ENCODE measurements at regions not wholly inside any gene's neighbourhood (a gene's known extent, or its start where the extent isn't known, plus 50 kb on each side); places are given as distances from the start of the nearest gene placed in this dataset.

DNA sequence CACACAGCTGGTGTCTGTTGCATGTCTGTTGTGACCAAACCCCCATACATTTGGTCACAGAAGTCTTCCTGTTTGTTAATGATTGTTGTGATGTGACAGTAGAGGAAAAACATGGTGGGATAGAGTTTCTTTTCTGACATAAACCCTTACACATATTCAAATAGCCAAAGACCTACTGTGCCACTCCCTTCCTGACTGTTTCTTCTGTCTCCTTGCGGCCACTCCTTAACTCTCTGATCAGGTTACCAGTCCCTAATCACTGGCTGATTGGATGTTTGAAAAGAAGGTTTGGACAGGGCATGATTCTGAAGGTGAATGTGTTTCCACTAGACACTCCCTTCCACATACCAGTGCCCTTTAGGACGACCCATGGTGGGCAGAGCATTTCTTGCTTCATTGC lies 101.2 kb downstream of the SCP2D1 start:
- H3K36me3 ChIP-seq (ENCODE audit: control insufficient read depth, insufficient read depth, low read length), result no peaks in the 10 kb centered on the region
- WGBS, 2 experiments (ENCODE audit: insufficient coverage in 2 of 2), result no CpG with 5 or more reads among the region's 2 CpGs
- no peaks in the 10 kb centered on the region for H3K9me3 ChIP-seq (ENCODE audit: control insufficient read depth, low read length)

GRCh38 chr20:18916886-18917750 lies 103.5 kb downstream of the SCP2D1 start:
- H3K4me1 ChIP-seq (ENCODE audit: control insufficient read depth, insufficient read depth, low read length, poor library complexity, severe bottlenecking), result no peaks in the 10 kb centered on the region
- no peak overlapping the region for H3K4me3 ChIP-seq (ENCODE audit: extremely low read depth, insufficient read depth, low read length, poor library complexity, severe bottlenecking)
- H3K9me3 ChIP-seq (ENCODE audit: control insufficient read depth, low read length), result no peaks in the 10 kb centered on the region
- 57 to 100% methylated on average over 1 to 2 of the region's 6 CpGs for WGBS, 2 experiments (ENCODE audit: insufficient coverage in 2 of 2)
- H3K36me3 ChIP-seq (ENCODE audit: control insufficient read depth, insufficient read depth, low read length), result no peaks in the 10 kb centered on the region
- peak overlapping the region; percentile 36 for H3K27ac ChIP-seq (ENCODE audit: low read depth, low read length, severe bottlenecking)

More for the DNA sequence above, 101.2 kb downstream of the SCP2D1 start:
- Histone ChIP-seq H3K27ac (ENCODE audit: low read depth, low read length, severe bottlenecking) (no peak overlapping the region), H3K4me1 (ENCODE audit: control insufficient read depth, insufficient read depth, low read length, poor library complexity, severe bottlenecking) (no peaks in the 10 kb centered on the region), H3K4me3 (ENCODE audit: extremely low read depth, insufficient read depth, low read length, poor library complexity, severe bottlenecking) (no peak overlapping the region)

GRCh38 chr20:18919996-18920395 lies 106.4 kb downstream of the SCP2D1 start:
- Histone ChIP-seq H3K27ac (ENCODE audit: low read depth, low read length, severe bottlenecking) (no peak overlapping the region), H3K36me3 (ENCODE audit: control insufficient read depth, insufficient read depth, low read length) (no peaks in the 10 kb centered on the region), H3K4me1 (ENCODE audit: control insufficient read depth, insufficient read depth, low read length, poor library complexity, severe bottlenecking) (no peaks in the 10 kb centered on the region), H3K9me3 (ENCODE audit: control insufficient read depth, low read length) (no peaks in the 10 kb centered on the region), H3K4me3 (ENCODE audit: extremely low read depth, insufficient read depth, low read length, poor library complexity, severe bottlenecking) (no peak overlapping the region)
- WGBS, 2 experiments (ENCODE audit: insufficient coverage in 2 of 2), result 82 to 89% methylated on average over 2 to 3 of the region's 3 CpGs

DNA sequence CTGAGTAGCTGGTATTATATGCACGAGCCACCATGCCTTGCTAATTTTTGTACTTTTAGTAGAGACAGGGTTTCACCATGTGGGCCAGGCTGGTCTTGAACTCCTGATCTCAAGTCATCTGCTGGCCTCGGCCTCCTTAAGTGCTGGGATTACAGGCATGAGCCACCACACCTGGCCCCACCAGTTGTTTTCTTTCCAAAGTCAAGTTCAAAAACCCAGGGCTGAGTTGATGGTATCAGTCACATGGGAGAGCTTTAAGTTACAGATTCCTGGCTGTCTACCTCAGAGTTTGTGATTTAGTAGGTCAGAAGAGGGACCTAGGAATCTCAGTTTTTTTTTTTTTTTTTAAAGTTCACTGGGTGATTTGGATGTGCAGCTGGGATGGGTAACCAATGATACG lies 107.7 kb downstream of the SCP2D1 start:
- no peaks in the 10 kb centered on the region for H3K4me1 ChIP-seq (ENCODE audit: control insufficient read depth, insufficient read depth, low read length, poor library complexity, severe bottlenecking)
- WGBS, 2 experiments (ENCODE audit: insufficient coverage in 2 of 2), result 80 to 83% methylated on average over 1 of the region's 3 CpGs
- no peaks in the 10 kb centered on the region for H3K9me3 ChIP-seq (ENCODE audit: control insufficient read depth, low read length)
- no peak overlapping the region for H3K27ac ChIP-seq (ENCODE audit: low read depth, low read length, severe bottlenecking)
- H3K36me3 ChIP-seq (ENCODE audit: control insufficient read depth, insufficient read depth, low read length), result no peaks in the 10 kb centered on the region
- no peak overlapping the region for H3K4me3 ChIP-seq (ENCODE audit: extremely low read depth, insufficient read depth, low read length, poor library complexity, severe bottlenecking)

DNA sequence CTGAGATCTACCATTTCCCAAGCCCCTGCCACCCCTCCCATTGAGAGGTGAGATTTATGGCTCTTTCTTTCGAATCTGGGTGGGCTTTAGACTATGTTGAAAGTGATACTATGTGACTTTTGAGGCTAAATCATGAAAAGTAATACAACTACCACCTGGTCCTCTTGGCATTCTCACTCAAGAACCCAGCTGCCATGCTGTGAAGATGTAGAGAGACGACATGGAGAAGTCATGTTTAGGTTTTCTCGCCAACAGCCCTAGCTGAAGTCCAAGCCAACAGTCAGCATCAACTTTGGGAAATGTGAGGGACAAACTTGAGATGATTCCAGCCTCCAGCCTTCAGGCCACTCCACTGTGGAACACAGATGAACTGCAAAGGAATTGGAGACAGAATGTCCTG lies 108.7 kb downstream of the SCP2D1 start:
- Histone ChIP-seq H3K4me3 (ENCODE audit: extremely low read depth, insufficient read depth, low read length, poor library complexity, severe bottlenecking) (no peak overlapping the region), H3K36me3 (ENCODE audit: control insufficient read depth, insufficient read depth, low read length) (no peaks in the 10 kb centered on the region), H3K9me3 (ENCODE audit: control insufficient read depth, low read length) (no peaks in the 10 kb centered on the region), H3K27ac (ENCODE audit: low read depth, low read length, severe bottlenecking) (no peak overlapping the region), H3K4me1 (ENCODE audit: control insufficient read depth, insufficient read depth, low read length, poor library complexity, severe bottlenecking) (no peaks in the 10 kb centered on the region)
- 54 to 100% methylated on average over 1 to 2 of the region's 3 CpGs for WGBS, 2 experiments (ENCODE audit: insufficient coverage in 2 of 2)

DNA sequence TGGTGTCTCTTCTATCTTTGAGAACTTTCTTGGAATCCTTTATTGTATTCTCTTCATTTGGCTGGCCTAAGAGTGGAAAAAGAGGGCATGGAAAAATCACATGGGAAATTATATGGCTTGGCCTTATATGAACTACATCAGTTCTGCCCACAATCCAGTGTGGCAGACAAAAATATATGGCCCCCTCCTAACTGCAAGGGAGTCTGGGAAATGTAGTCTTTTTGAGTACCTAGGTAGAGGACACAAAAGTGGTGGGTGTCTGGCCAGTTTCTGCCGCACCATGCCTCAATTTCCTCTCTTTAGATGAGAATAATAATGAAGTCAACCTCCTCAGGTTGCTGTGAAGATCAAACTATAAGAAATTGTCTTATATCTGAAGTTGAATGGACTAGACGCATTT lies 109.3 kb downstream of the SCP2D1 start:
- Histone ChIP-seq H3K27ac (ENCODE audit: low read depth, low read length, severe bottlenecking) (no peak overlapping the region), H3K36me3 (ENCODE audit: control insufficient read depth, insufficient read depth, low read length) (no peaks in the 10 kb centered on the region), H3K9me3 (ENCODE audit: control insufficient read depth, low read length) (no peaks in the 10 kb centered on the region), H3K4me3 (ENCODE audit: extremely low read depth, insufficient read depth, low read length, poor library complexity, severe bottlenecking) (no peak overlapping the region), H3K4me1 (ENCODE audit: control insufficient read depth, insufficient read depth, low read length, poor library complexity, severe bottlenecking) (no peaks in the 10 kb centered on the region)
- WGBS, 2 experiments (ENCODE audit: insufficient coverage in 2 of 2), result 100% methylated on average over 1 of the region's 2 CpGs; no CpG with 5 or more reads in 1 of the 2 experiments

GRCh38 chr20:18926965-18927364 lies 113.4 kb downstream of the SCP2D1 start:
- no peaks in the 10 kb centered on the region for H3K36me3 ChIP-seq (ENCODE audit: control insufficient read depth, insufficient read depth, low read length)
- no peak overlapping the region for H3K4me3 ChIP-seq (ENCODE audit: extremely low read depth, insufficient read depth, low read length, poor library complexity, severe bottlenecking)
- no peaks in the 10 kb centered on the region for H3K9me3 ChIP-seq (ENCODE audit: control insufficient read depth, low read length)
- H3K27ac ChIP-seq (ENCODE audit: low read depth, low read length, severe bottlenecking), result no peak overlapping the region
- H3K4me1 ChIP-seq (ENCODE audit: control insufficient read depth, insufficient read depth, low read length, poor library complexity, severe bottlenecking), result no peaks in the 10 kb centered on the region

GRCh38 chr20:18928626-18929025 lies 115.0 kb downstream of the SCP2D1 start:
- Histone ChIP-seq H3K36me3 (ENCODE audit: control insufficient read depth, insufficient read depth, low read length) (no peaks in the 10 kb centered on the region), H3K4me3 (ENCODE audit: extremely low read depth, insufficient read depth, low read length, poor library complexity, severe bottlenecking) (no peak overlapping the region), H3K4me1 (ENCODE audit: control insufficient read depth, insufficient read depth, low read length, poor library complexity, severe bottlenecking) (no peaks in the 10 kb centered on the region), H3K9me3 (ENCODE audit: control insufficient read depth, low read length) (no peaks in the 10 kb centered on the region), H3K27ac (ENCODE audit: low read depth, low read length, severe bottlenecking) (no peak overlapping the region)

DNA sequence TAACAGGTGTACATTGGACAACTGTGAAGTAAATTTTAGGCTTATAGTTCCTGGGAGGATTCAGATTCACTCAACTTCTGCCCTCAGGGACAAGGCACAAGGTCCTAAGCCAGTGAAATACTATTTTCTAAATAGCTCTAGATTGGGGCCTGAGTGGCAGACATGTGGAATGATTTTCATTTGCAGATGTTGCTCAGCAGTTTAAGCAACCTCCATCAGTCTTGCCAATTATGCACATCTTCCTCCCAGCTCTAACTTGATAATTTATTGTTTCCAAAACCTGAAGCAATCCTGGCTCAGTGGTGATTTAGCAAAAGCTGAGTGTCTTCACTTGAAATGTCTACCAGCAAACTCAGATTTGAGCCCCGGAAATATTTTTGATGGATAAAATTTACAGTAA lies 116.2 kb downstream of the SCP2D1 start:
- Histone ChIP-seq H3K36me3 (ENCODE audit: control insufficient read depth, insufficient read depth, low read length) (no peaks in the 10 kb centered on the region), H3K9me3 (ENCODE audit: control insufficient read depth, low read length) (no peaks in the 10 kb centered on the region), H3K4me3 (ENCODE audit: extremely low read depth, insufficient read depth, low read length, poor library complexity, severe bottlenecking) (no peak overlapping the region), H3K4me1 (ENCODE audit: control insufficient read depth, insufficient read depth, low read length, poor library complexity, severe bottlenecking) (no peaks in the 10 kb centered on the region), H3K27ac (ENCODE audit: low read depth, low read length, severe bottlenecking) (no peak overlapping the region)
- WGBS, 2 experiments (ENCODE audit: insufficient coverage in 2 of 2), result no CpG with 5 or more reads among the region's 1 CpG

DNA sequence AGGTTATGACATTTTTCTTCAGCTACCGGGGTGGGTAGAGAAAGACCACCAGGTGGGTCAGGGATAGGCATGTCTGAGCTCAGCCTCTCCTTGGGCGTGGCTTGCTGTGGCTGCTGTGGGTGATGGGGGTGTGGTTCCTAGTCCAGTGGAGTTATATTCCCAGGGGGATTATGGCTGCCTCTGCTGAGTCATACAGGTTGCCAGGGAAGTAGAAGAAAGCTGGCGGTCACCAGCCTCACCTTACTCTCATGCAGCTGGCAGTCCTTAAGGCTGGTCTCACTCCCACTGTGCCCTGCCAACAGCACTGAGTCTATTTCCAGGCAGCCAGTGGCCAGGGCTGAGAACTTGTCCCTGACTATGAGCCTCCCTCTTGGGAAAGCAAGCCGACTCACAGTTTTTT lies 130.0 kb downstream of the SCP2D1 start:
- Histone ChIP-seq H3K4me1 (ENCODE audit: control insufficient read depth, insufficient read depth, low read length, poor library complexity, severe bottlenecking) (no peaks in the 10 kb centered on the region), H3K36me3 (ENCODE audit: control insufficient read depth, insufficient read depth, low read length) (no peaks in the 10 kb centered on the region), H3K9me3 (ENCODE audit: control insufficient read depth, low read length) (peaks cover 4% of the 10 kb centered on the region), H3K4me3 (ENCODE audit: extremely low read depth, insufficient read depth, low read length, poor library complexity, severe bottlenecking) (no peak overlapping the region), H3K27ac (ENCODE audit: low read depth, low read length, severe bottlenecking) (no peak overlapping the region)
- WGBS, 2 experiments (ENCODE audit: insufficient coverage in 2 of 2), result 84 to 86% methylated on average over 1 to 3 of the region's 4 CpGs

DNA sequence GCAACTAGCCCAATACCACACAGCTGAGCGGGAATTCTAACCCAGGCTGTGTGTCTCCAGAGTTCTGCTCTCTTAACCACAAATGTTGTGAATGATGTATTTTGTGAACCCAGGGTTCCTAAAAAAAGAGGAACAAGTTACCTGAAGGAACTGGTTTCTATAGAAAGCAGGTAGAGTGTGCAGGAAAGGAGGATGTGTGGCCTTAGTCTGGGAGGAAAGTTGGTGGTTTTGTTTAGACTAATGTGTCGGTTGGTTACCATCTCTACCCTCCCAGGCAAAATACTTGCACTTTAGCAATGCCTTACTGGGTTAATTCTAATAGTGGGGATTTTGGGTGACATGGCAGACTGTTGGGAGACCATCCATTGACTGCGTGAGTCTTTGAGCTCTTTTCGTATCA lies 143.3 kb downstream of the SCP2D1 start:
- H3K4me3 ChIP-seq (ENCODE audit: extremely low read depth, insufficient read depth, low read length, poor library complexity, severe bottlenecking), result no peak overlapping the region
- H3K27ac ChIP-seq (ENCODE audit: low read depth, low read length, severe bottlenecking), result no peak overlapping the region
- H3K9me3 ChIP-seq (ENCODE audit: control insufficient read depth, low read length), result no peaks in the 10 kb centered on the region
- no peaks in the 10 kb centered on the region for H3K4me1 ChIP-seq (ENCODE audit: control insufficient read depth, insufficient read depth, low read length, poor library complexity, severe bottlenecking)
- 80 to 90% methylated on average over 1 to 2 of the region's 4 CpGs for WGBS, 2 experiments (ENCODE audit: insufficient coverage in 2 of 2)
- no peaks in the 10 kb centered on the region for H3K36me3 ChIP-seq (ENCODE audit: control insufficient read depth, insufficient read depth, low read length)
